ENCODE measurements at regions not wholly inside any gene's neighbourhood (a gene's known extent, or its start where the extent isn't known, plus 50 kb on each side); places are given as distances from the start of the nearest gene placed in this dataset.

- TF ChIP-seq CTCF (IDR thresholded peaks at IDR 0.05; ENCODE audit: low read depth, low read length) (no peak), POLR2A (IDR thresholded peaks at IDR 0.05; ENCODE audit: extremely low read depth, insufficient read length) (no peak), MAX (IDR thresholded peaks at IDR 0.05; ENCODE audit: low read depth, low read length) (no peak)
Observed at GRCh38 chr18:41390309-41390708, 564.7 kb upstream of the PIK3C3 start.
